GM12873 (cell line): ENCODE measurements at regions not wholly inside any gene's neighbourhood (a gene's known extent, or its start where the extent isn't known, plus 50 kb on each side); places are given as distances from the start of the nearest gene placed in this dataset.

Experiments used
- TF ChIP-seq, protein P1 (sequence below): IDR thresholded peaks from 2 replicates; pipeline ENCODE4 v1.5.1; 2012; ENCODE audit warnings: low read depth, mild to moderate bottlenecking, moderate library complexity, low read length, control low read depth; ENCODE audit not compliant: insufficient read depth; ENCODE audit errors: missing control alignments

DNA sequence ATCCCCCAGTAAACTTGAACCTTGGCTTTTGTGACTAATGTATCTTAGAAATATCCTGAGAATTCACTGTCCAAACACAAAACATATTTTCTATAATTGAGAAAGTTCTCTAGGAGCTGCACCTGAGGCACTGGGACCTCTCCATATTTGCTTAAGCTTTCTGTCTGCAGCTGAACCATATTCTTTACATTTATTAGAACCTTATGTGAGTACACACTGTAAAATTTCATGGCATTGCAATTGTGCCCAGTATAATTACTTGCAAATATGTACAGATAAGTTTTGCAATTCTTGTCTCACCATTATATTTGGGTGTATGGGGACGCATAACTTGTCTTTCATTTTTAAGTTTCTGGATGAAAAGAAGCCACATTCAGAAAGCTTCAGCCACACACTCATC lies 280.7 kb upstream of the KLHL1 start:
- TF ChIP-seq, protein P1, sequence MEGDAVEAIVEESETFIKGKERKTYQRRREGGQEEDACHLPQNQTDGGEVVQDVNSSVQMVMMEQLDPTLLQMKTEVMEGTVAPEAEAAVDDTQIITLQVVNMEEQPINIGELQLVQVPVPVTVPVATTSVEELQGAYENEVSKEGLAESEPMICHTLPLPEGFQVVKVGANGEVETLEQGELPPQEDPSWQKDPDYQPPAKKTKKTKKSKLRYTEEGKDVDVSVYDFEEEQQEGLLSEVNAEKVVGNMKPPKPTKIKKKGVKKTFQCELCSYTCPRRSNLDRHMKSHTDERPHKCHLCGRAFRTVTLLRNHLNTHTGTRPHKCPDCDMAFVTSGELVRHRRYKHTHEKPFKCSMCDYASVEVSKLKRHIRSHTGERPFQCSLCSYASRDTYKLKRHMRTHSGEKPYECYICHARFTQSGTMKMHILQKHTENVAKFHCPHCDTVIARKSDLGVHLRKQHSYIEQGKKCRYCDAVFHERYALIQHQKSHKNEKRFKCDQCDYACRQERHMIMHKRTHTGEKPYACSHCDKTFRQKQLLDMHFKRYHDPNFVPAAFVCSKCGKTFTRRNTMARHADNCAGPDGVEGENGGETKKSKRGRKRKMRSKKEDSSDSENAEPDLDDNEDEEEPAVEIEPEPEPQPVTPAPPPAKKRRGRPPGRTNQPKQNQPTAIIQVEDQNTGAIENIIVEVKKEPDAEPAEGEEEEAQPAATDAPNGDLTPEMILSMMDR: no peak

DNA sequence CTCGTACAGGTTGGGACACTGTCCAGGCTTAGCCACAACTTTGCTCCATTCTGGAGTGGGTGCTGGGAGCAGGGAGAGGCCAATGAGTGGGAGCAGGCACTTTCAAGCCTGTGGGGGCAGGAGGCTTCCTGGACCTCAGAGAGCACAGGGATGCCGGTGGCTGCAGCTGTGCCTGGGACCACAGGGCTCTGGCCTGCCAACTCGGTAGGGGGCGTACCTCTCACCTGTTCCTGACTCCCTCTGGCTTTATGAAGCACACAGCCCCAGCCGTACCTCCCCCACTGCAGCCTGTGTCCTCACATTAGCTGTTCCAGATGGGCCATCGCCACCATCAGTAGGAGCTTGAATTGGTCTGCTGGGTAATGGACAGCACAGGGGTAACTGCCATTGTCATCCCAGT lies 278.7 kb upstream of the KLHL1 start:
- TF ChIP-seq, protein P1: no peak

DNA sequence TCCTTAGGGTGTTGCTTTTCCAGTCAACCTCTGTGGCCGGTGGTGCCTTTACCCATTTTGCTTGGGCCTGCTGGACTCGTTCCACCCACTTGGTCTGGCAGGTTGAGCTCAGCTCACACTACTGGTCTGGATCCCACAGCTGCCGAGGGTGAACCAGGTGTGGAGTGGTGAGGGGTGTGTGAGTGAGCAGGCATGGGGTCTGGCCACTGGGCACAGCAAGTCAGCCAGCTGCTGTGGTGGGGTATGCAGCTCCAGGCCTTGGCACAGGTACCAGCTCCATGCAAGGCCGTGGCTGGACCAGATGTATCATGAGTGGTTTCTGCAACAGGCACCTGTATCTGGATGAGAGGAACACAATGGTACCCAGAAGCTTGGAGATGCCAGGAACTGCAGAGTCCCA lies 277.6 kb upstream of the KLHL1 start:
- TF ChIP-seq, protein P1: no peak

DNA sequence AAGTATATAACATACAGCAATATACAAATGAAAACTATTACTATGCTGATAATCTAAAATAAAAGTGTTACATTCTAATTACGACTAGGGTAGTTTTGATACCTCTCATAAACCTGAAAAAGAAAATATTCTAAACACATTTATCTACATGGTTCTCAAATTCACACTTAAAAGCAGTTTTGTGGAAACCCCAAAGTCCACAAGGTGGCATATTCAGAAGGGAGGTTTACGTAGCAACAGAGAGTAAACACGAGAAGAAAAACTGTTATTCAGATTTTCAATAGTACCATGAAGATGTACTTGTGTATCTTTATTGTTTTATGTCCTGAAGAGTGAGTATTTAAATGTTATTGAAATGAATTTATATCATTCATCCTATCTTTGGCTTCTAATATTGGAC lies 275.9 kb upstream of the KLHL1 start:
- TF ChIP-seq, protein P1: no peak

DNA sequence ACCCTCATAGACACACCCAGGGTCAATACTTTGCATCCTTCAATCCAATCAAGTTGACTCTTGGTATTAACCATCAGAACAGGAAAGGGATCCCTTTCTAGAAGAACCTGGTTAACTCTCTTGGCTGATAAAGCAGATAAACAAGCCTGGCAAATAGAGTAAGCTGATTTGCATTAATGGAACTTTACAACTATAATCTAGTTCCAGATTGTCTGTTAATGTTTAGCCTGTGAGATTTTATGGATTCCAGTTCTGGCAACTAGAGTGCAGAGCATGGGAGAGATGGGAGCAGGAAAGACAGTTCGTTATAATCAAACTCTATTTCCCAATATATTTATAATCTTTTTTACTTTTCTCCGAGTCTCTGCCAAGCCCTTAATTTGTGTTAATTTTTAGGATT lies 272.6 kb upstream of the KLHL1 start:
- TF ChIP-seq, protein P1: no peak

DNA sequence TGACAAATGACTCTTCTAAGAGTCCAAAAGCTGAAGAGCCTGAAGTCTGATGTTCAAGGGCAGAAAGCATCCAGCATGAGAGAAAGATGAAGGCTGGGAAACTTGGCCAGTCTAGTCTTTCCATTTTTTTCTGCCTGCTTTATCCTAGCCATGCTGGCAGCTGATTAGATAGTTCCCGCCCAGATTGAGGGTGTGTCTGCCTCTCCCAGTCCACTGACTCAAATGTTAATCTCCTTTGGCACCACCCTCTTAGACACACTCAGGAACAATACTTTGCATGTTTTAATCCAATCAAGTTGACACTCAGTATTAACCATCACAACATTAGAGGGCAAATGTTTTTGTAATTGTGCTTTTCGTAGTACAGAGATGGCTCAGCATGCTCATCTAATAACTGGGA lies 267.5 kb upstream of the KLHL1 start:
- TF ChIP-seq, protein P1: no peak

DNA sequence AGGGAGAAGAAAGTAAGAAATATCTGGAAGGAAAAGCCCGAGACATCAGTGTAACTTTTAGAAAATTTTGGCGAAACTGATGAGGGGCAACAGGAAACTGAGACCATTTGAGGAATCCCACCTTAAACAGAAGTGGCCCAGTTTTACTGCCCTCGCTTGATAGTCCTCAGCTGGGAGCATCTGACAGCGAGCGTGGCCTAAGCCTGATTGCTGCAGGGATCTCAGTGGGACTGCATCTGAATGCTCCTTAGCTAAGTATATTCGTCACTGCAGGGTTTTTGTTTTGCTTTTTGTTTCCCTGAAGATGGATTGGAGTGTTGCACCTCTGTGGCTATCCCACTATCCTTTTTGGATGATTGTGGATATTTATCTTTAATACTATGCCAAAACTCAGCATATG lies 262.7 kb upstream of the KLHL1 start:
- TF ChIP-seq, protein P1: no peak
